ENCODE measurements at regions not wholly inside any gene's neighbourhood (a gene's known extent, or its start where the extent isn't known, plus 50 kb on each side); places are given as distances from the start of the nearest gene placed in this dataset.

DNA sequence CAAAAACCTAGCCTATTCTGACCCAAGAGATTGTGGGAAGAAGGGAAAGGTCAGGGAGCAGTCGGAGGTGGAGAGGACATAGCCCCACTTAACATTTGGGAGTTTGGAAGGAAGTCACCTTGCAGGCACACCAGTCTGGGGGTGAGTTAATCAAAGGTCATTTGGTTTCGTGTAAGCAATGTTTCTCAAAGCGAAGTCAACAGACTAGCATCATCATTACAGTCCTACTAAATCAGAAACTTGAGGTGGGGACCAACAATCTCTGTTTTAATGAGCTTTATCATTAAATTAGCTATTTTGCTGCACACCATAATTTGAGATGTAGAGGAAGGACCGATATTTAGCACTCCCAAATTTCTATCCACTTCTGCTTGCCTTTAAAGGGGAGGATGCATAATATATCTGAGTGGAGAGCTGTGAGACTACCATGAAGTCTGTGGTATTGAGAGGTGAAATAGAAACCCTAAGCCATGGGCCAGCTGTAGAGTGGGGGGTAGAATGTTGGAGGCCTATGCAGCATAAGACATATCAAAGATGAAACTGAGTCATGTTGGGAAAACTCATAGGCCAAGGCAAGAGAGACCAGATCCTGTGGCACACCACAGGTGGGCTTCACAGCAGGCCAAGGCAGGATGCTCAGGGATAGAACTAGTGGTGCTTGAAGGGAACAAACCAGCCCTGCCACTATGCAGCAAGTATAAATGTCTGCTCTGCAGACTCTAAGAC, 141.7 kb upstream of the ANKFN1 start (continued):
- TF ChIP-seq, protein P1, sequence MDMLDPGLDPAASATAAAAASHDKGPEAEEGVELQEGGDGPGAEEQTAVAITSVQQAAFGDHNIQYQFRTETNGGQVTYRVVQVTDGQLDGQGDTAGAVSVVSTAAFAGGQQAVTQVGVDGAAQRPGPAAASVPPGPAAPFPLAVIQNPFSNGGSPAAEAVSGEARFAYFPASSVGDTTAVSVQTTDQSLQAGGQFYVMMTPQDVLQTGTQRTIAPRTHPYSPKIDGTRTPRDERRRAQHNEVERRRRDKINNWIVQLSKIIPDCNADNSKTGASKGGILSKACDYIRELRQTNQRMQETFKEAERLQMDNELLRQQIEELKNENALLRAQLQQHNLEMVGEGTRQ (IDR thresholded peaks at IDR 0.05; ENCODE audit: borderline replicate concordance, low read depth, low read length), result no peak
- TF ChIP-seq RELA (IDR thresholded peaks at IDR 0.05; ENCODE audit: borderline replicate concordance, partially characterized antibody) (no peak), TCF3 (IDR thresholded peaks at IDR 0.05; ENCODE audit: borderline replicate concordance, insufficient read depth, low read depth, low read length) (no peak), ZNF24 (IDR thresholded peaks at IDR 0.05) (no peak), CBFB (IDR thresholded peaks at IDR 0.05; ENCODE audit: low read depth) (no peak), EZH2 (IDR thresholded peaks at IDR 0.05; ENCODE audit: borderline replicate concordance, control insufficient read depth, low read depth, low read length) (no peak)

DNA sequence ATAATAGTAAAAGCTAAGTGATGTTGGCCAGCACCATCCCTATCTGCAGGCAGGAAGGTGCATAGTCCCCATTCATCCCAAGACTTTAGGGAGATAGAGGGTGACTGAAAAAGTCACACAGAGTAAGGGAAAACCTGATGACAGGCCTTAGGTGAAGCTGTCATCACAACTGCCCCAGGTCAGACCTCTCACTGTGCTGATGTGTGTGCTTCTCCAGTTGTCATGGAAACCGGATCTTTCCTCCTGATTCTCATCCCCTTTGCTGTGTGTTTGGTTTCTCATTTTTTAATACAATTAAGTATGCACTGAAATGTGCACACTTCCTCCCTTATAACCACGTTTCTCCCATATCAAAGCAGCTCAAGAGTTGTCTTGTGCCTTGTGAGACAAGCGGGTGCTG, 135.1 kb upstream of the ANKFN1 start:
- no peaks in the 10 kb centered on the region for H3K36me3 ChIP-seq (ENCODE audit: control insufficient read depth in 2 of 2, insufficient read depth in 2 of 2, low read length in 1 of 2)
- no peak for TF ChIP-seq FOXK2 (IDR thresholded peaks at IDR 0.05)
- no peak for TF ChIP-seq PML (IDR thresholded peaks at IDR 0.05; ENCODE audit: low read length)
- TF ChIP-seq, protein P2, sequence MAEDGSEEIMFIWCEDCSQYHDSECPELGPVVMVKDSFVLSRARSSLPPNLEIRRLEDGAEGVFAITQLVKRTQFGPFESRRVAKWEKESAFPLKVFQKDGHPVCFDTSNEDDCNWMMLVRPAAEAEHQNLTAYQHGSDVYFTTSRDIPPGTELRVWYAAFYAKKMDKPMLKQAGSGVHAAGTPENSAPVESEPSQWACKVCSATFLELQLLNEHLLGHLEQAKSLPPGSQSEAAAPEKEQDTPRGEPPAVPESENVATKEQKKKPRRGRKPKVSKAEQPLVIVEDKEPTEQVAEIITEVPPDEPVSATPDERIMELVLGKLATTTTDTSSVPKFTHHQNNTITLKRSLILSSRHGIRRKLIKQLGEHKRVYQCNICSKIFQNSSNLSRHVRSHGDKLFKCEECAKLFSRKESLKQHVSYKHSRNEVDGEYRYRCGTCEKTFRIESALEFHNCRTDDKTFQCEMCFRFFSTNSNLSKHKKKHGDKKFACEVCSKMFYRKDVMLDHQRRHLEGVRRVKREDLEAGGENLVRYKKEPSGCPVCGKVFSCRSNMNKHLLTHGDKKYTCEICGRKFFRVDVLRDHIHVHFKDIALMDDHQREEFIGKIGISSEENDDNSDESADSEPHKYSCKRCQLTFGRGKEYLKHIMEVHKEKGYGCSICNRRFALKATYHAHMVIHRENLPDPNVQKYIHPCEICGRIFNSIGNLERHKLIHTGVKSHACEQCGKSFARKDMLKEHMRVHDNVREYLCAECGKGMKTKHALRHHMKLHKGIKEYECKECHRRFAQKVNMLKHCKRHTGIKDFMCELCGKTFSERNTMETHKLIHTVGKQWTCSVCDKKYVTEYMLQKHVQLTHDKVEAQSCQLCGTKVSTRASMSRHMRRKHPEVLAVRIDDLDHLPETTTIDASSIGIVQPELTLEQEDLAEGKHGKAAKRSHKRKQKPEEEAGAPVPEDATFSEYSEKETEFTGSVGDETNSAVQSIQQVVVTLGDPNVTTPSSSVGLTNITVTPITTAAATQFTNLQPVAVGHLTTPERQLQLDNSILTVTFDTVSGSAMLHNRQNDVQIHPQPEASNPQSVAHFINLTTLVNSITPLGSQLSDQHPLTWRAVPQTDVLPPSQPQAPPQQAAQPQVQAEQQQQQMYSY (CRISPR knock-in tag; IDR thresholded peaks at IDR 0.05), result no peak
- no peak for TF ChIP-seq MXI1 (IDR thresholded peaks at IDR 0.05; ENCODE audit: low read depth, low read length)
- no peak for TF ChIP-seq JUND (IDR thresholded peaks at IDR 0.05; ENCODE audit: low read depth, low read length)
- no peak for TF ChIP-seq RCOR1 (conservative IDR thresholded peaks at IDR 0.05; ENCODE audit: low read depth, low read length)
- TF ChIP-seq RB1 (IDR thresholded peaks at IDR 0.05; ENCODE audit: borderline replicate concordance), result no peak
- TF ChIP-seq, protein P3, sequence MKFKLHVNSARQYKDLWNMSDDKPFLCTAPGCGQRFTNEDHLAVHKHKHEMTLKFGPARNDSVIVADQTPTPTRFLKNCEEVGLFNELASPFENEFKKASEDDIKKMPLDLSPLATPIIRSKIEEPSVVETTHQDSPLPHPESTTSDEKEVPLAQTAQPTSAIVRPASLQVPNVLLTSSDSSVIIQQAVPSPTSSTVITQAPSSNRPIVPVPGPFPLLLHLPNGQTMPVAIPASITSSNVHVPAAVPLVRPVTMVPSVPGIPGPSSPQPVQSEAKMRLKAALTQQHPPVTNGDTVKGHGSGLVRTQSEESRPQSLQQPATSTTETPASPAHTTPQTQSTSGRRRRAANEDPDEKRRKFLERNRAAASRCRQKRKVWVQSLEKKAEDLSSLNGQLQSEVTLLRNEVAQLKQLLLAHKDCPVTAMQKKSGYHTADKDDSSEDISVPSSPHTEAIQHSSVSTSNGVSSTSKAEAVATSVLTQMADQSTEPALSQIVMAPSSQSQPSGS (IDR thresholded peaks at IDR 0.05; ENCODE audit: low read length), result no peak
- no peak for TF ChIP-seq SPI1 (IDR thresholded peaks at IDR 0.05; ENCODE audit: borderline replicate concordance, insufficient read depth, low read depth, low read length)
- TF ChIP-seq NR2C1 (IDR thresholded peaks at IDR 0.05), result no peak

More for the DNA sequence above, 135.1 kb upstream of the ANKFN1 start:
- ChIA-PET SMC1A (ENCODE audit: uncharacterized antibody, unreplicated experiment) (no interaction called here), RAD21 (ENCODE audit: unreplicated experiment) (no interaction called here), POLR2A (no interaction called here), CTCF (no interaction called here)
- Histone ChIP-seq H3K27ac (ENCODE audit: control insufficient read depth, insufficient read depth) (no peak overlapping the region), H4K20me1 (ENCODE audit: control insufficient read depth, insufficient read depth) (no peaks in the 10 kb centered on the region), H3K4me3 (no peak overlapping the region), H3K4me2 (ENCODE audit: control insufficient read depth, insufficient read depth) (no peak overlapping the region), H3K9ac (ENCODE audit: control insufficient read depth, insufficient read depth, low read length) (no peak overlapping the region), H3K79me2 (ENCODE audit: control insufficient read depth, insufficient read depth, low read length) (no peaks in the 10 kb centered on the region), H3K9me3 (replicated peaks; ENCODE audit: control insufficient read depth, insufficient read depth, low read length) (no peaks in the 10 kb centered on the region; the same call in 2 of the 3 replicates), H2AFZ (ENCODE audit: control insufficient read depth, low read depth, low read length) (no peak overlapping the region), H3K4me1 (ENCODE audit: control insufficient read depth, insufficient read depth, low read length) (no peaks in the 10 kb centered on the region), H3K27me3 (replicated peaks in 1 of 2; ENCODE audit: control insufficient read depth in 2 of 2, insufficient read depth in 2 of 2, low read length in 1 of 2) (no peaks in the 10 kb centered on the region)
- no peak for FAIRE-seq
- WGBS (ENCODE audit: insufficient coverage, insufficient replicate concordance, low lambda C conversion rate, missing lambda C conversion rate), result 17% methylated on average over 3 of the region's 3 CpGs
- BruUV-seq (replicated peaks), result no TSS peak
- ATAC-seq, result no peak
- DNase-seq (ENCODE audit: low read depth, low spot score), result no peak
- in situ Hi-C loops (cut with MboI) (no loop called here), intact Hi-C loops (cut with micrococcal nuclease; ENCODE audit: unreplicated experiment) (no loop called here)
